SK-N-SH (cell line): ENCODE measurements at regions not wholly inside any gene's neighbourhood (a gene's known extent, or its start where the extent isn't known, plus 50 kb on each side); places are given as distances from the start of the nearest gene placed in this dataset.

ENCODE experiments used
- CTCF ChIA-PET: fragments of 300-600, 350-600 bp; formaldehyde crosslinking; extraction: SDS; loops from one replicate; lab custom pipeline; 2021; lab: Yijun Ruan, JAX
- POLR2A ChIA-PET: fragments of 350-600 bp; sonication (Branson Sonifier 250); formaldehyde crosslinking; extraction: SDS; loops from one replicate; lab custom pipeline; 2020; ENCODE audit warnings: antibody characterized with exemption, inconsistent platforms; lab: Yijun Ruan, JAX
- DNase-seq: peaks from one replicate; pipeline ENCODE4 v3.0.0; 2012
- H2AFZ ChIP-seq: fragments of 200-600 bp; sonication (generic); 2 replicates; pipeline ENCODE4 v1.8.1; 2016; ENCODE audit warnings: antibody characterized with exemption, mild to moderate bottlenecking, low read depth
- H3F3A ChIP-seq: fragments of 200-600 bp; sonication (generic); replicated peaks from 2 replicates; pipeline ENCODE3; 2016; ENCODE audit warnings: antibody characterized with exemption, mild to moderate bottlenecking; ENCODE audit not compliant: insufficient read depth
- H3K27ac ChIP-seq, 2 experiments: fragments of 200-500 bp in 1 of 2; fragments of 200-600 bp in 1 of 2; sonication (Bioruptor generic) in 1 of 2; sonication (generic), shearing (Covaris generic) in 1 of 2; 2 replicates each; pipeline versions ENCODE4 v1.5.1 to v1.6.1; 2014 to 2016; ENCODE audit warnings: low read depth in 2 of 2, inconsistent platforms in 1 of 2, low read length in 1 of 2, mild to moderate bottlenecking in 1 of 2, mixed read lengths in 1 of 2
- H3K27me3 ChIP-seq: fragments of 200-600 bp; sonication (generic), shearing (Covaris generic); 2 replicates; pipeline ENCODE4 v1.6.1; 2016; ENCODE audit warnings: mixed run types; ENCODE audit not compliant: insufficient read depth
- H3K36me3 ChIP-seq, 2 experiments: fragments of 200-500 bp in 1 of 2; fragments of 200-600 bp in 1 of 2; sonication (Bioruptor generic) in 1 of 2; sonication (generic) in 1 of 2; replicated peaks in 1 of 2; 2 replicates each; pipeline versions ENCODE3 to v1.5.1; 2014 to 2016; ENCODE audit warnings: low read length in 1 of 2, mild to moderate bottlenecking in 1 of 2; ENCODE audit not compliant: insufficient read depth in 2 of 2, control insufficient read depth in 1 of 2
- H3K4me1 ChIP-seq, 2 experiments: fragments of 200-500 bp in 1 of 2; fragments of 200-600 bp in 1 of 2; sonication (Bioruptor generic) in 1 of 2; sonication (generic), shearing (Covaris generic) in 1 of 2; 2 replicates each; pipeline versions ENCODE4 v1.5.1 to v1.6.1; 2014 to 2016; ENCODE audit warnings: low read depth in 1 of 2, low read length in 1 of 2, mixed run types in 1 of 2; ENCODE audit not compliant: insufficient read depth in 2 of 2, control insufficient read depth in 1 of 2
- H3K4me2 ChIP-seq: fragments of 200-600 bp; sonication (generic), shearing (Covaris generic); 2 replicates; pipeline ENCODE4 v1.6.1; 2017; ENCODE audit warnings: mixed run types
- H3K4me3 ChIP-seq, 2 experiments: fragments of 200-500 bp in 1 of 2; fragments of 200-600 bp in 1 of 2; sonication (Bioruptor generic) in 1 of 2; sonication (generic), shearing (Covaris generic) in 1 of 2; 2 replicates each; pipeline versions ENCODE4 v1.5.1 to v1.8.1; 2014 to 2016; ENCODE audit warnings: low read depth in 2 of 2, inconsistent platforms in 1 of 2, low read length in 1 of 2, mild to moderate bottlenecking in 1 of 2, mixed read lengths in 1 of 2, moderate library complexity in 1 of 2
- H3K79me2 ChIP-seq: fragments of 200-600 bp; sonication (generic); 2 replicates; pipeline ENCODE4 v1.8.1; 2017; ENCODE audit warnings: mild to moderate bottlenecking; ENCODE audit not compliant: insufficient read depth
- H3K9ac ChIP-seq: fragments of 200-600 bp; sonication (generic); 2 replicates; pipeline ENCODE4 v1.6.1; 2017; ENCODE audit warnings: mixed run types
- H3K9me2 ChIP-seq: fragments of 200-600 bp; sonication (generic); 2 replicates; pipeline ENCODE4 v1.6.1; 2017; ENCODE audit warnings: mixed run types
- H3K9me3 ChIP-seq: fragments of 200-600 bp; sonication (generic); 2 replicates; pipeline ENCODE4 v1.6.1; 2017; ENCODE audit warnings: mixed run types, mild to moderate bottlenecking, moderate library complexity
- H4K20me1 ChIP-seq: fragments of 200-600 bp; sonication (generic); 2 replicates; pipeline ENCODE4 v1.6.1; 2017; ENCODE audit warnings: mild to moderate bottlenecking, mixed run types; ENCODE audit not compliant: insufficient read depth
- CHD2 ChIP-seq: fragments of 150-350 bp; IDR thresholded peaks from 2 replicates; pipeline ENCODE4 v1.6.1; 2018; ENCODE audit warnings: low read length; ENCODE audit not compliant: partially characterized antibody
- CTCF ChIP-seq: fragments of 200-600 bp; sonication (generic); IDR thresholded peaks from 2 replicates; pipeline ENCODE4 v1.6.1; 2017; ENCODE audit warnings: antibody characterized with exemption, mild to moderate bottlenecking, moderate library complexity
- EZH2phosphoT487 ChIP-seq: fragments of 200-600 bp; sonication (generic); IDR thresholded peaks from 2 replicates; pipeline ENCODE4 v1.6.1; 2017; ENCODE audit warnings: low read depth, mixed run types, mild to moderate bottlenecking, antibody characterized with exemption, moderate library complexity, borderline replicate concordance
- FOSL2 ChIP-seq: IDR thresholded peaks from 2 replicates; pipeline ENCODE4 v1.4.0; 2012; ENCODE audit warnings: low read depth, mild to moderate bottlenecking, moderate library complexity, borderline replicate concordance
- FOXM1 ChIP-seq: IDR thresholded peaks from 2 replicates; pipeline ENCODE4 v1.4.0; 2012; ENCODE audit warnings: low read depth, mild to moderate bottlenecking
- GABPA ChIP-seq: IDR thresholded peaks from 2 replicates; pipeline ENCODE4 v1.4.0; 2012; ENCODE audit warnings: low read depth, mild to moderate bottlenecking
- GATA2 ChIP-seq: sonication (generic); formaldehyde crosslinking; IDR thresholded peaks from 2 replicates; pipeline ENCODE4 v1.5.0; 2020; ENCODE audit warnings: mild to moderate bottlenecking, missing genetic modification reagents
- IRF3 ChIP-seq: fragments of 150-350 bp; IDR thresholded peaks from 2 replicates; pipeline ENCODE4 v1.6.1; 2016; ENCODE audit warnings: mild to moderate bottlenecking, low read depth, low read length
- JUND ChIP-seq: IDR thresholded peaks from 2 replicates; pipeline ENCODE4 v1.4.0; 2012
- MAX ChIP-seq: IDR thresholded peaks from 2 replicates; pipeline ENCODE4 v1.4.0; 2012; ENCODE audit warnings: low read depth
- MEF2A ChIP-seq: IDR thresholded peaks from 2 replicates; pipeline ENCODE4 v1.4.0; 2012; ENCODE audit warnings: low read depth, borderline replicate concordance
- MXI1 ChIP-seq: IDR thresholded peaks from 2 replicates; pipeline ENCODE4 v1.6.1; 2012; ENCODE audit warnings: mild to moderate bottlenecking, low read depth, low read length, improper control_type of control experiment
- NRF1 ChIP-seq: IDR thresholded peaks from 2 replicates; pipeline ENCODE4 v1.6.1; 2012; ENCODE audit warnings: low read depth, mild to moderate bottlenecking, low read length
- POLR2AphosphoS5 ChIP-seq: IDR thresholded peaks from 2 replicates; pipeline ENCODE4 v1.6.1; 2012; ENCODE audit warnings: low read depth, low read length
- RAD21 ChIP-seq: IDR thresholded peaks from 2 replicates; pipeline ENCODE4 v1.6.1; 2012; ENCODE audit warnings: mild to moderate bottlenecking, low read length
- RFX5 ChIP-seq: IDR thresholded peaks from 2 replicates; pipeline ENCODE4 v1.6.1; 2012; ENCODE audit warnings: mild to moderate bottlenecking, improper control_type of control experiment, low read length
- RXRA ChIP-seq: IDR thresholded peaks from 2 replicates; pipeline ENCODE4 v1.4.0; 2012; ENCODE audit warnings: low read depth, mild to moderate bottlenecking, borderline replicate concordance
- SMC3 ChIP-seq: IDR thresholded peaks from 2 replicates; pipeline ENCODE4 v1.6.1; 2012; ENCODE audit warnings: low read depth, low read length, improper control_type of control experiment
- TAF1 ChIP-seq: IDR thresholded peaks from 2 replicates; pipeline ENCODE4 v1.6.1; 2012; ENCODE audit warnings: low read depth, mild to moderate bottlenecking, low read length, moderate library complexity, borderline replicate concordance
- TCF12 ChIP-seq: IDR thresholded peaks from 2 replicates; pipeline ENCODE4 v1.4.0; 2012
- TEAD4 ChIP-seq: IDR thresholded peaks from 2 replicates; pipeline ENCODE4 v1.4.0; 2012; ENCODE audit warnings: mild to moderate bottlenecking, borderline replicate concordance; ENCODE audit not compliant: insufficient read depth
- YY1 ChIP-seq: IDR thresholded peaks from 2 replicates; pipeline ENCODE4 v1.4.0; 2012; ENCODE audit warnings: low read depth, mild to moderate bottlenecking
- WGBS: methylation state at CpG from one replicate; pipeline ENCODE4 v1.1.6; 2017; ENCODE audit warnings: low lambda C conversion rate; 5-methylcytosine and 5-hydroxymethylcytosine counted together
- TF ChIP-seq, protein P1 (sequence below): IDR thresholded peaks from 2 replicates; pipeline ENCODE4 v1.4.0; 2012; ENCODE audit warnings: low read depth, borderline replicate concordance

GRCh38 chr5:152061095-152061494, 136.4 kb upstream of the GLRA1 start:
- no peak overlapping the region for H2AFZ ChIP-seq
- H3K79me2 ChIP-seq = no peaks in the 10 kb centered on the region
- H3K9me3 ChIP-seq = no peaks in the 10 kb centered on the region
- no peak overlapping the region for H3K4me2 ChIP-seq
- no peak overlapping the region for H3K9ac ChIP-seq
- no peaks in the 10 kb centered on the region for H3K4me1 ChIP-seq
- TF ChIP-seq POLR2AphosphoS5 = no peak
- TF ChIP-seq JUND = no peak
- TF ChIP-seq IRF3 = no peak
- TF ChIP-seq TAF1 = no peak
- TF ChIP-seq CHD2 = no peak
- TF ChIP-seq RFX5 = no peak
- TF ChIP-seq RAD21 = no peak
- TF ChIP-seq FOXM1 = no peak
- TF ChIP-seq NRF1 = no peak
- no peak for TF ChIP-seq GABPA
- TF ChIP-seq MAX = no peak
- no peak for TF ChIP-seq MEF2A
- no peak for TF ChIP-seq SMC3
- TF ChIP-seq CTCF = no peak
- TF ChIP-seq, protein P1, sequence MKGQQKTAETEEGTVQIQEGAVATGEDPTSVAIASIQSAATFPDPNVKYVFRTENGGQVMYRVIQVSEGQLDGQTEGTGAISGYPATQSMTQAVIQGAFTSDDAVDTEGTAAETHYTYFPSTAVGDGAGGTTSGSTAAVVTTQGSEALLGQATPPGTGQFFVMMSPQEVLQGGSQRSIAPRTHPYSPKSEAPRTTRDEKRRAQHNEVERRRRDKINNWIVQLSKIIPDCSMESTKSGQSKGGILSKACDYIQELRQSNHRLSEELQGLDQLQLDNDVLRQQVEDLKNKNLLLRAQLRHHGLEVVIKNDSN = no peak
- no peak for TF ChIP-seq MXI1
- no peak for TF ChIP-seq TCF12
- no peak for DNase-seq
- ChIA-PET POLR2A (no interaction called here), CTCF (interaction anchor here (1.6 kb wide), 1 partner anchor 82 kb away, joined by 3 read pairs; no protein-coding TSS in a partner anchor)
- 38% methylated on average over 2 of the region's 2 CpGs for WGBS
- no peaks in the 10 kb centered on the region for H3K36me3 ChIP-seq
- H4K20me1 ChIP-seq = no peaks in the 10 kb centered on the region
- H3K27ac ChIP-seq = no peak overlapping the region
- H3K27me3 ChIP-seq = no peaks in the 10 kb centered on the region
- H3F3A ChIP-seq = no peaks in the 10 kb centered on the region
- H3K4me3 ChIP-seq = no peak overlapping the region
- no peaks in the 10 kb centered on the region for H3K9me2 ChIP-seq

DNA sequence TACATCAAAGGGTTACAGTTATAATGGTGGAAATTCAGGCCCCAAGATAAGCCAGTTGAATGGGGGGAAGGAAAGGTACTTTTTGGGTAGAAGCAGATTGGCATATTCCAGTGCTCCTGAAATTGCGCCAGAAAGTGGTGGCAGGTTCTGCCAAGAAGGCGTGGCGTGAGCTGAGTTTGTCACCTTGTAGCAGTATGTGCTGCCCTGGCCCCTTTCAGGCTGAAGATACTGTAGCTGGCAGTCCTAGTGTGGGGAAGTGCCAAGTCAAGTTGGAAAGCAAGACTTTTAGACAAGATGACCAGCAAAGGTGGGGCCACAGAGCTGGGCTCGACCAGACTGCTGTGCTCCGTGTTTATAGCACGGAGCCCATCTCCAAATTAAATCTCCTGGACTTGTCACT, 133.6 kb upstream of the GLRA1 start:
- H3F3A ChIP-seq = no peaks in the 10 kb centered on the region
- H3K4me1 ChIP-seq = no peaks in the 10 kb centered on the region
- no peaks in the 10 kb centered on the region for H3K36me3 ChIP-seq
- no peak overlapping the region for H2AFZ ChIP-seq
- no peaks in the 10 kb centered on the region for H4K20me1 ChIP-seq
- no peak overlapping the region for H3K4me3 ChIP-seq
- no peaks in the 10 kb centered on the region for H3K9me2 ChIP-seq
- WGBS = 29% methylated on average over 6 of the region's 6 CpGs
- no peaks in the 10 kb centered on the region for H3K27me3 ChIP-seq
- H3K27ac ChIP-seq = no peak overlapping the region
- TF ChIP-seq RFX5 (no peak), TEAD4 (no peak), MXI1 (no peak), RXRA (no peak), FOSL2 (no peak), IRF3 (no peak), EZH2phosphoT487 (no peak), SMC3 (no peak), YY1 (no peak), GATA2 (no peak)
- DNase-seq = no peak
- H3K9me3 ChIP-seq = no peaks in the 10 kb centered on the region
- H3K4me2 ChIP-seq = no peak overlapping the region
- POLR2A ChIA-PET = no interaction called here
- CTCF ChIA-PET = no interaction called here
- no peaks in the 10 kb centered on the region for H3K79me2 ChIP-seq
- no peak overlapping the region for H3K9ac ChIP-seq
